ENCODE measurements at regions not wholly inside any gene's neighbourhood (a gene's known extent, or its start where the extent isn't known, plus 50 kb on each side); places are given as distances from the start of the nearest gene placed in this dataset.

DNA sequence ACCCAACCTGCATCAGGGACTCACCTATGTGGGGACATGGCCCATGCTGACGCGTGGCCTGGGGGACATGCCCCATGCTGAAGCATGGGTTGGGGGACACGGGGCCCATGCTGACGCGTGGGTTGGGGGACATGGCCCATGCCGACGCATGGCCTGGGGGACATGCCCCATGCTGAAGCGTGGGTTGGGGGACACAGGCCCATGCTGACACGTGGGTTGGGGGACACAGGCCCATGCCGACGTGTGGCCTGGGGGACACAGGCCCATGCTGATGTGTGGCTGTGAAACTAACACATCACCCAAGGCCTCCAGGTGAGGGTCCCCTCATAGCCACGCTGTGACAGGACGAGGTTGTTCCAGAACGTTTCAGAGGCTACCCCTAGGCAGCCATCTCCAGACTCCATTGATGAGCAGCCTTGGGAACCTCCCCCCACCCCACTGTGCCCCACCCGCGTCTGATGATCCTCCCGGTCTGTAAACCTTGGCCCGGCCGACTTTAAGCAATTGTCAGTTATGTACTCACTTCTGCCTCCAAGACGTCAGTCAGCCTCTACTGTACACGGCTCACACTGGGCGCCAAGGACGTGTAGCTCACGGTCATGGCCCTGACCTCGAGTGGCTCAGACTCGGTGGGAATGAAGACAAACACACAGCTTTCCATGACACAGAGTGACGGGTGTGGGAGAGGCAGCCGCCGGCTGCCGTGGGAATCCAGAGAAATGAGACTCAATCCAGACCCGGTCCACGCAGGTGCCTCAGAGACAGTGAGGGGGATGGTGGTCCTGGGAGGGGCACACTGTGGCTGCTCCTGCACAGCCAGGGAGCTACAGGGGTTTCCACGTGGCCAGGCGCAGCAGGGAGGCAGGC is 50.2 kb upstream of the SLC66A3 start:
- no peaks in the 10 kb centered on the region for H3K9me3 ChIP-seq
- no peaks in the 10 kb centered on the region for H3K36me3 ChIP-seq
- ATAC-seq (ENCODE audit: low FRiP score in 2 of 2) = peak; percentile 25 to 27
- no peak for TF ChIP-seq POLR2A (IDR thresholded peaks at IDR 0.05)
- no peak for TF ChIP-seq EP300 (IDR thresholded peaks at IDR 0.05)
- TF ChIP-seq, protein P1, sequence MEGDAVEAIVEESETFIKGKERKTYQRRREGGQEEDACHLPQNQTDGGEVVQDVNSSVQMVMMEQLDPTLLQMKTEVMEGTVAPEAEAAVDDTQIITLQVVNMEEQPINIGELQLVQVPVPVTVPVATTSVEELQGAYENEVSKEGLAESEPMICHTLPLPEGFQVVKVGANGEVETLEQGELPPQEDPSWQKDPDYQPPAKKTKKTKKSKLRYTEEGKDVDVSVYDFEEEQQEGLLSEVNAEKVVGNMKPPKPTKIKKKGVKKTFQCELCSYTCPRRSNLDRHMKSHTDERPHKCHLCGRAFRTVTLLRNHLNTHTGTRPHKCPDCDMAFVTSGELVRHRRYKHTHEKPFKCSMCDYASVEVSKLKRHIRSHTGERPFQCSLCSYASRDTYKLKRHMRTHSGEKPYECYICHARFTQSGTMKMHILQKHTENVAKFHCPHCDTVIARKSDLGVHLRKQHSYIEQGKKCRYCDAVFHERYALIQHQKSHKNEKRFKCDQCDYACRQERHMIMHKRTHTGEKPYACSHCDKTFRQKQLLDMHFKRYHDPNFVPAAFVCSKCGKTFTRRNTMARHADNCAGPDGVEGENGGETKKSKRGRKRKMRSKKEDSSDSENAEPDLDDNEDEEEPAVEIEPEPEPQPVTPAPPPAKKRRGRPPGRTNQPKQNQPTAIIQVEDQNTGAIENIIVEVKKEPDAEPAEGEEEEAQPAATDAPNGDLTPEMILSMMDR (IDR thresholded peaks at IDR 0.05) = no peak
- TF ChIP-seq POLR2AphosphoS5 (IDR thresholded peaks at IDR 0.05) = no peak
- no peak for DNase-seq
- no peak overlapping the region for H3K4me3 ChIP-seq
- no peak overlapping the region for H3K27ac ChIP-seq
- no peaks in the 10 kb centered on the region for H3K4me1 ChIP-seq
- no peaks in the 10 kb centered on the region for H3K27me3 ChIP-seq
- WGBS, 2 donors = 88 to 89% methylated on average over 29 to 32 of the region's 34 CpGs
